NCI-H2081 treated with DMSO at 0.1 percent for 48 hours (cell line): ENCODE measurements at regions not wholly inside any gene's neighbourhood (a gene's known extent, or its start where the extent isn't known, plus 50 kb on each side); places are given as distances from the start of the nearest gene placed in this dataset.
A peak's percentile ranks its signal among the peaks of the same experiment; 100 is the strongest.

ENCODE experiments used
- DNase-seq: peaks from one replicate; lab custom pipeline; 2025; lab: John Stamatoyannopoulos, UW

GRCh38 chr21:25422610-25423608 lies 184.4 kb downstream of the MRPL39 start:
- DNase-seq, result no peak

DNA sequence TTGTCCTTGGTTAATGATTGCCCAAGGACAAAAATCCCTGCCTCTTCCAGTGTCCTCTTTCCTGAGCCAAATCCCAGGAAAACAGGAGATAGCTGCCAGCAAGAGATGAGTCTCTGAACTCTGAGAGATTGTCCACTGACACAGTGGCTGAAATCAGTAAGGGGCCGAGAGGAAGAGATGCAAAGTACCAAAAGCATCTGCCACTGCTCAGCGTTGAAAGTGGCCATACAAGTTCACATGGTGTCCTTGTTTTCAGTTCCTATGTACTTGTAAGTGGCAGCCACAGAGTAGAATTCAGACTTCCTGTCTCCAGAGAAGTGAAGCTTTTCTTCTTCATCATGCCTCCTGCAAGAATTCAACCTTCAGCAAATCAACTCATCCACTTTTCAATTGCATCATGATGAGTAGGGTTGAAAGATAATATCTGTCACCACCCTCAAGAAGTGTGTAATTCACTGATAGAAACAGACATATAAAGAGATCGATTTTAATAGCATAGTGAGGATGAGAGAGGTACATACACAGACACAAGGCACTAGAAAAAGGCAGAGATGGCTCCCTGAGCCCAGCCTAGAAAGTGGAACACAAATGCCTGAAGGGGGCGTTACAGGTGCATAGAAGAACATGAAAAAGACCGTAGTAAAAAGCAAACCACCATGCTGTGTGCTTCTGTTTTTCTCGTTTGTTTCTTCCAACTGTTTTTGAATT lies 185.8 kb downstream of the MRPL39 start:
- DNase-seq, result no peak

DNA sequence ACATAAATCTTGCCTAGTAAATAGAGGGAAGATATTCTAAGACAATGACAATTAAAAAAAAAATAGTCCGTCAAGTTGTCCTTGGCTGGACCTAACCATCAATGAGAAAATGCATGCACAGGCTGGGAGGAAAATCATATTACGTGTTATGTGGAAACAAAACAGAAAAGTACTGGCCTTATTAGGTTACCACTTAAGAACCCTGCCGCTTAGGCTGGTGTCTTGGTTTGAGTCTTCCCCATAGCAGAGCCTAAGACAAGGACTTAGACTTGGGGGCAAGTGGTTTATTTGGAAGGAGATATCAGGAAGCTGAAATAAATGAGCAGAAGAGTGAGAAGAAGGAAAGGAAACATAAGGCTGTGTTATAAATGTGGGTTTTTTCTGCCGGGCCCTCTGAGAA lies 186.4 kb downstream of the MRPL39 start:
- DNase-seq, result no peak

GRCh38 chr21:25416669-25417068 lies 190.6 kb downstream of the MRPL39 start:
- DNase-seq, result no peak

GRCh38 chr21:25412100-25412499 lies 195.2 kb downstream of the MRPL39 start:
- no peak for DNase-seq

DNA sequence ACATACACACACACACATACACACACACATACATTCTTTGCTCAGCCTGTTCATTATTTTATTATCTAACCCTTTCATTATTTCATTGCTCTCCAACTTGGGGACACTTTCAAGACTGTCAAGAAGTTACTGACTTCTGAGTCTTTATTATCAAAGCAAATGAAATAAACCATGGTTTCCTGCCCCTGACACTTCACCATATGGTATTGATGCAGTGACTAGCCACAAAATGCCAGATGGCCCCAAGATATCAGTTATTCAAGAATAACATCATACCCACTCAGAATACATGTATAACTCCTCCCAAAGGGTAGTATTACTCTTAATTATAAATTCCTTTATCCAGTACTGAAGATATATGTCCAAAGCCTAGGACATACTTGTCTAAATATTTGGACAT lies 197.3 kb downstream of the MRPL39 start:
- DNase-seq, result no peak

- no peak for DNase-seq
Observed at GRCh38 chr21:25408666-25409065, 198.6 kb downstream of the MRPL39 start.

GRCh38 chr21:25406887-25407579 lies 200.2 kb downstream of the MRPL39 start:
- DNase-seq, result no peak

DNA sequence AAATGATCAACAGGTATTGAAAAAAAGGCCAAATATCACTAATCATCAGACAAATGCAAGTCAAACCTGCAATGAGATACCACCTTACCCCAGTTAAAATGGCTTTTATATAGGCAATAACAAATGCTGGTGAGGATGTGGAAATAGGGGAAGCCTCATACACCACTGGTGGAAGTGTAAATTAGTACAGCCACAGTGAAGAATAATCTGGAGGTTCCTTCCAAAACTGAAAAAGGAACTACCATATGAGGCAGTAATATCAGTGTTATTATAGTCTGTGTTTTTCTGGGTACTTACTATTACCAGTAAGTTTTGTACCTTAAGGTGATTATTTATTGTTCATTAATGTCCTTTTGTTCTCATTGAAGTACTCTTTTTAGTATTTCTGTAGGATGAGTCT lies 201.3 kb downstream of the MRPL39 start:
- DNase-seq, result no peak

GRCh38 chr21:25402134-25402961 lies 204.9 kb downstream of the MRPL39 start:
- DNase-seq, result no peak

- DNase-seq, result no peak
Observed at GRCh38 chr21:25400427-25400826, 206.9 kb downstream of the MRPL39 start.

DNA sequence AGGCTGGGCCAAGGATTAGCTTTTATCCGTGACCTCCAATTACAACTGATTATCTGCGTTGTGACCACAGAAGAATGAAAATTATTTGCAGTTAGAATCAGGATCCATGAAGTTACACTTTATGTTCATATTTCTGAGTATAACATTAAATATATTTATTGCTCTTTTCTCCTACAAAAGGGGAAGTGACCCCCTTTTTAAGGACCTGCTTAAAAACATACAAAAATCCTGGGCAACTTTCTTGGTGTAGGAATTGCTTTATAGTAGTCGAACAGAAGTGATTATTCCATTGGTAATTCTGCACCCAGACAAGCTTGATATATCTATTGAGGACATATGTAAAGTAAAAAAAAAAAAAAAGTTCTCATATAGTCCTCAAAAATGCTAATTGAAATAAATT lies 208.7 kb downstream of the MRPL39 start:
- DNase-seq, result no peak

GRCh38 chr21:25396135-25396711 lies 211.1 kb downstream of the MRPL39 start:
- DNase-seq, result no peak

GRCh38 chr21:25391777-25392176 lies 215.5 kb downstream of the MRPL39 start:
- DNase-seq, result no peak

GRCh38 chr21:25390701-25391100 lies 216.6 kb downstream of the MRPL39 start:
- DNase-seq, result no peak

GRCh38 chr21:25387665-25388064 lies 219.6 kb downstream of the MRPL39 start:
- no peak for DNase-seq

DNA sequence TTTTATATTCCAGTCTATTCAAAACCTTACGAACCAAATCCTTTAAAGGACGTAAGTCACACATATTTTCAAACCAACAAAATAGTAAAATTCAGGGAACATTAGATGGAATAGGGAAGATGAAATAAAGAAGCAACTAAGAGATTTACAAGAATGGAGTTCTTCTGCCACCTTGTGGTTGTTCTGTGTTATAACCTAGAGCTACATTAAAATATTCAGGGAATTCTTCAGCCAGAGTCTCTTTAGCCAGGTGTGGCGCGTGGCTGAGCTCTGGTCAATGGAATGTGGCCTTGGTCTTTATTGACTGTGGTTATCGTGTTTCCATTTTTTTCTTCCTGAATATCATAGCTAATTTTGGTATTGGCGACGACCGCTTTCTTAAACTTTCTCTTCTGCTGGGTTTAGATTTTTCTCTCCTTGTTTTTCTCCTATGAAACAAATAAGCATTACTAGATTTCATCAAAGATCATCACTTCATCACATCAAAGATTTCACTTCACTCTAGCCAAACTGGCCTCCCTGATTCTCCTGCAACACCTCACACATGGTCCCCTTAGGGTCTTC lies 221.3 kb downstream of the MRPL39 start:
- peak; percentile 56 for DNase-seq

DNA sequence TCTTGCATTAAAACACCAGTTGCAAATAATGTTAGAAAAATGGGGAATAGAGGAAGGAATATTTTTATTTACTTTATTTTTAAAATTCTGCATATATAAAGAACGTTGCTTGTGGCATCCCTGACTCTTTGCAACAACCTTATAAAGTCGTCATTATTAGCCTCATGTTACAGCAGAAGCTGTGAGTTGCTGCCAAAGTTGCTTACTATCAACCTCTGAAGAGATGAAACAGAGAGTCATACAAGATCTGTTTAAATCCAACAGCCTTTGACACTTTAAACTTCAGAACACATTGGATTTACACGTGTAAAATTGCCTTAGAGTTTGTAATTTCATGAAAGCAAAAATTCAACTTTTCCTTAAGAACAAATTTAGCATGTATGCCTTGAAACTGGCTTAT lies 221.9 kb downstream of the MRPL39 start:
- DNase-seq, result no peak

- DNase-seq, result no peak
Observed at GRCh38 chr21:25384782-25385181, 222.5 kb downstream of the MRPL39 start.

DNA sequence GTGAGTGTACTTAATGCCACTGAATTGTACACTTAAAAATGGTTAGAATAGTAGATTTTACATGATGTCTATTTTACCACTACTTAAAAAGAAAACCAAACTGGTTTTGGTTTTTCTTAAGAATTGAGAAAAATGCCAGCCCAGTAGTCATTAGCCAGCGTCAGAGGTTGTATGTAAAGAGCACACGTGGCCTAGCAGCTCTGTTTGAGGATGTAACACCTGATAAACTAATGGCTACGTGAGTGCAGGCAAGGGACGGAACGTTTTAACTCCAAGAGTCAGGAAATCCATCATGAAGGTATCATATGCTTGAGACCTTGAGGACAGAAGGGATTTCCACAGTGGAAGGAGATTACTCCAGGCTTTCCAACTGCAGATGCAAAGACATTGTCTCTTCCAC lies 223.7 kb downstream of the MRPL39 start:
- no peak for DNase-seq

GRCh38 chr21:25381936-25382452 lies 225.3 kb downstream of the MRPL39 start:
- no peak for DNase-seq
